Activated CD8-positive, alpha-beta memory T cell treated with anti-CD3 and anti-CD28 coated beads, Interleukin-2, amount 50 U/mL, for 1 hour (primary cell): ENCODE measurements at regions not wholly inside any gene's neighbourhood (a gene's known extent, or its start where the extent isn't known, plus 50 kb on each side); places are given as distances from the start of the nearest gene placed in this dataset.
"Not testable (repeated sequence)": the region's sequence is repeated elsewhere in the genome, so short reads cannot be mapped to it uniquely, and the experiment has no call there.

Experiments
- DNase-seq: peaks from one replicate; pipeline ENCODE4 v3.0.0-alpha.2; 2020; ENCODE audit errors: extremely low read depth

DNA sequence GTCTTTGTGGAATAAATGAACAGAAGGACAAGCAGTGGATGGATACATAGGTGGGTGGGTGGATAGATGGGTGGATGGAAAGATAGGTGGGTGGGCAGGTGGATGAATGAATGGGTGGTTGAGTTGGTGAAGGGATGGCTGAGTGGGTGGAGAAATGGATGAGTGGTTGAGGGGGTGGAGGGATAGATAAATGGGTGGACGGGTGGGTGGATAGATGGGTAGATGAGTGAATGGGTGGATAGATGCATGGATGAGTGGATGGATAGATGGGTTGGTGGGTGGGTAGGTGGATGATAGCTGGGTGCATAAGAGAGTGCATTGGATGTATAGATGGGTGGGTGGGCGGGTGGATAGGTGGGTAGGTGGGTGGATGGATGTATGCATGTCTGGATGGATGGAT is 63.5 kb downstream of the UNC93B1 start:
- not testable (repeated sequence) for DNase-seq

DNA sequence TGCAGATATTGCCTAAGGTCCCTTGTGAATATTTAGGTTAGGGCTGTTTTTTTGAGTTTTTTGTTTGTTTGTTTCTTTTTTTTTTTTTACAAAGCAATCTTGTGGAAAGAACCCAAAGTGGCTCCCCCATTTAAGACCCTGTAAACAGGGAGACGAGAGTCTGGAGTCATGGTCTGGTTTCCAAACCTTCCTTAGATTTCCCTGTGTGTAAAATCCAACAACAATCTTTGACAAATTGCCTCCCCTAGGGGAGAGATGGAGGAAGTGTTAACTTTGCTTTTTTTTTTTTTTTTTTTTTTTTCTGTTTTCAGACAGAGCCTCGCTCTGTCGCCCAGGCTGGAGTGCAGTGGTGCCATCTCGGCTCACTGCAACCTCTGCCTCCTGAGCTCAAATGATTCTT is 64.9 kb downstream of the UNC93B1 start:
- not testable (repeated sequence) for DNase-seq

DNA sequence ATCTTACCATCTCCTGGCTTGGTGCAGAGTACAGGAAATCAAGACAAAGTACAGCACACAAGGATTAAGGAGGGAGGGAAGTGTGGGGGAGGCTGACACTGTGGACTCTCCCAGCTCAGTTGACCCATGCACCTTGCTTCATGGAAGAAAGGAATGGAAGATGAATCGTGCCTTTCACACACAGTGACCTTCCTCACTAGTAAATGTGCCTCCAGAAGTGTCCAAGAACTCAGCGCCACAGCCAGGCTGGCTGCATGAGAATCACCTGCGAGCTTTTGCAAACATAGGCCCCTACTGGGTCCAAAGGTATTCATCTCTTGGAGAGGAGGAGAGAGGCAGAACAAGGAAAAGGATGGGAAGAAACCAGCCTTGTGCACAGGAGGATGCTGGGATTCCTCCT is 65.5 kb downstream of the UNC93B1 start:
- DNase-seq = not testable (repeated sequence)

DNA sequence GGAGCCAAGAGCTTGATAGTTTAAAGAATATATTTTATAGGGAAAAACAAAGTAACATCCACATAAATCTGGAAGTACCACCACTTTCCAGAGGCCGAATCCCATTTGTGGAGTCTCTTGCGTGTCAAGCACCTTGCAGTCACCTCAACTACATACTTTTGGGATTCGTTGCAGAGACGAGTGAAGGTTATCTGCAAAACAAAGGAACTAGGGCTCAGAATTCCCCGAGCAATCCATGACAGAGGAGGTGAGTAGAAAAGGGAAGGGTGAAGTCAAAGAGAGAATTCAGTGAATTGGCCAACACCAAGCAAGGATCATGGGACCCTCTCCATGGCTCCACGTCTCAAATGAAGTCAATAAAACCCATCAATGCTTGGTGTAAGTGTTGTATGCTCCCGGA is 80.3 kb downstream of the UNC93B1 start:
- DNase-seq = not testable (repeated sequence)

DNA sequence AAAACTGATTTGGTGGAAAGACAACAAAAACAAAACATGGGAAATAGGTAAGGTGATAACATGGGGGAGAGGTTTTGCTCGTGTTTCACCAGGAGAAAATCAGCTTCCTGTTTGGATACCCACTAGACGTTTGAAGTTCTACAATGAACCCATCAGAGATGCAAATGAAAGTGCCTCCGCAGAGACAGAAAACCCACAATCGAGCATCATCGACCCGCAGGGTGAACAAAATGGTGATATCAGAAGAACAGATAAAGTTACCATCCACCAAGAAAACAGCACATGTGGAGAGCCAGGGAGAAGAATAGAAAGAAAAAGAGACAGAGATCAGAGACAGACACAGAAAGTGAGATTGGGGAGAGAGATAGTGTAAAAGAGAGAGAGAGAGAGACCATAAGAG is 83.4 kb downstream of the UNC93B1 start:
- not testable (repeated sequence) for DNase-seq

DNA sequence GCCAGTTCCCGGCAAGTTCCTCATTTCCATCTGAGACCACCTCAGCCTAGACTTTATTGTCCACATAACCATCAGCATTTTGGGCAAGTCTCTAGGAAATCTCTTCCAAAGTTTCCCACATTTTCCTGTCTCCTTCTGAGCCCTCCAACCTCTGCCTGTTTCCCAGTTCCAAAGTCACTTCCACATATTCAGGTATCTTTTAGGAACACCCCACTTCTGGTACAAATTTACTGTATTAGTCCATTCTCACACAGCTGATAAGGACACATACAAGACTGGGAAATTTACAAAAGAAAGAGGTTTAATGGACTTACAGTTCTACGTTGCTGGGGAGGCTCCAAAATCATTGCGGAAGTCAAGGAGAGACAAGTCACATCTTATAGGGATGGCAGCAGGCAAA is 91.7 kb downstream of the UNC93B1 start:
- not testable (repeated sequence) for DNase-seq

DNA sequence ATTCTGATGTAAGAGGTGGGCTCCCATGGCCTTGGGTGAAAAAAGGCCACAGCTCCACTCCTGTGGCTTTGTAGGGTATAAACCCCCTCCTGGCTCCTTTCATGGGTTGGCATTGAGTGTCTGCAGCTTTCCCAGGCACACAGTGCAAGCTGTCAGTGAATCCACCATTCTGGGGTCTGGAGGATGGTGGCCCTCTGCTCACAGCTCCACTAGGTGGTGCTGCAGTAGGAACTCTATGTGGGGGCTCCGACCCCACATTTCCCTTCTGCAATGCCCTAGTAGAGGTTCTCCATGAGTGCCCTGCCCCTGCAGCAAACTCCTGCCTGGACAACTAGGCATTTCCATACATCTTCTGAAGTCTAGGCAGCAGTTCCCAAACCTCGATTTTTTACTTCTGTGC is 92.7 kb downstream of the UNC93B1 start:
- not testable (repeated sequence) for DNase-seq

DNA sequence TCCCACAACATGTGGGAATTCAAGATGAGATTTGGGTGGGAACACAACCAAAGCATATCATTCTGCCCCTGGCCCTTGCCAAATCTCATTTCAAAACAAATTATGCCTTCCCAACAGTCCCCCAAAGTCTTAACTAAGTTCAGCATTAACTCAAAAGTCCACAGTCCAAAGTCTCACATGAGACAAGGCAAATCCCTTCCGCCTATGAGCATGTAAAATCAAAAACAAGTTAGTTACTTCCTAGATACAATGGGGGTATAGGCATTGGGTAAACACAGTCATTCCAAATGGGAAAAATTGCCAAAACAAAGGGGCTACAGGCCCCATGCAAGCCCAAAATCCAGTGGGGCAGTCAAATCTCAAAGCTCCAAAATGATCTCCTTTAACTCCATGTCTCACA is 93.1 kb downstream of the UNC93B1 start:
- not testable (repeated sequence) for DNase-seq

DNA sequence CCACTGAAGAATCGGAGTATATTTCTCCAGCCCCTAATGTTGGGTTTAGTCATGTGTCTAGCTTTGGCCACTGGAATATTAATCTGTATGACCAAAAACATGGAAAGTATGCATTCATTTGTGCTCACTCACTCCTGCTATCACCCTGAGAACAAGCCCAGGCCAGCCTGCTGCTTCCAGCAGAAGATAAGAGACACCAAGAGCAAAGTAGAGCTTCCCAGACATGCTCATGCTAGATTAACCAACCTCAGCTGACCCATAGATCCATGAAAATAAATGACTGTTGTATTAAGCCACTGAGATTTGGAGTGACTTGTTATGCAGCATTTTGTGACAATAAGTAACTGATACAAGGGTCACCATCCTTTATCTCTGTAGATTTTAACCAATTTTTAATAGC is 96.9 kb downstream of the UNC93B1 start:
- not testable (repeated sequence) for DNase-seq

DNA sequence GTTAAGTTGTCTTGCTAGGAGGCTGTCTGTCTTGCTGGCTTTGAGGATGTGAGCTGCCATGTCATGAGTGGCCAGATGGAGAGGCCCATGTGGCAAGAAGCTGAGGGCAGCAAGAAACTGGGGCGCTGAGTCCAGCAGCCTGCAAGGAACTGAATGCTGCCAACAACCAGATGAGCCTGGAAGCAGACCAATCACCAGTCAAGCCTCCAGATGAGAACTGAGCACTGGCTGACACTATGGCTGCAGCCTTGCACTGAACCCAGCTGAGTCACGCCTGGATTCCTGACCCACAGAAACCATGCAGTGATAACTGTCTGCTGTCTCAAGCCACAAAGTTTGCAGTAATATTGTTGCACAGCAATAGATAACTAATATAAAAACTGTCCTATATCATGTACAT is 104.4 kb downstream of the UNC93B1 start:
- not testable (repeated sequence) for DNase-seq

DNA sequence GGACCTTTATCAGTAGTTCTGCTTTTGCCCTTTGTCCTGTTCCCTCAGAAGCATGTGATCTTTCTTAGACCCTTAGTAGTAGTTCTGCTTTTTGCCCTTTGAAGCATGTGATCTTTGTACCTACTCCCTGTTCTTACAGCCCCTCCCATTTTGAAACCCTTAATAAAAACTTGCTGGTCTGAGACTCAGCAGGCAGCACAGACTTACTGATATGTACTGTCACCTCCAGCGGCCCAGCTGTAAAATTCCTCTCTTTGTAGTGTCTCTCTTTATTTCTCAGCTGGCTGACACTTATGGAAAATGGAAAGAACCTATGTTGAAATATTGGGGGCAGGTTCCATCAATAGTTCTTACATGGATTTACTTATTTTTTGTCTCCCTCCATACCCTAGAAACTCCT is 110.4 kb downstream of the UNC93B1 start:
- DNase-seq = not testable (repeated sequence)

DNA sequence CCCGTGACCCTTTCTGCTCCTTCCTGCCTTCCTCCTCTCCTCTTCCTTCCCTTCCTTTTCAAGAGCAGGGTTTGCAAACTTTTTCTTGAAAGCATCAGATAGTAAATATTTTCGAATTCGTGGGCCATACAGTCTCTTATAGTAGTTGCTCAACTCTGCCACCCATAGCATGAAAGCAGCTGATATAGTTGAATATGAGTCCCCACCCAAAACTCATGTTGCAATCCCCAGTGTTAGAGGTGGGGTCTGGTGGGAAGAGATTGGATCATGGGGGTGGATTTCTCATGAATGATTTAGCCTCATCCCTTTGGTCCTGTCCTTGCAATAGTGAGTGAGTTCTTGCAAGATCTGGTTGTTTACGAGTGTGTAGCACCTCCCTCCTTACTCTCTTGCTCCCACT is 114.3 kb downstream of the UNC93B1 start:
- not testable (repeated sequence) for DNase-seq

DNA sequence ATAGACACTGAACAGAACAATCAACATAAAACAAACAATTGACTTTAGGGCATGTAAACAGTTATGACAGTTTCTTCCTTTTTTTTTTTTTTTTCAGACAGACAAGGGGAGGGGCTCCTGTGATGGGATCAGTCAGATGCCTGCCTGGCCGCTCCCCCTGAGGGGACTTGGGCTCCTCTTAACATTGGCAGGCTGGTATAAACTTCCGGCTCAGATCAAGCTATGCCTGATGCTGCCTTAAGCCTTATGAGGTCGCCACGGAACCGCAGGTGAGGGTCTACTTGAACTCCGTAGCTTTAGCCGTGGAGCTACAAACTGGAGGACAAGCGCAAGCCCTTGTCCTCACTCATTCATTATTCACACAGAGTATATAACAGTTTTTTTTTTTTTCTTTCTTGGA is 115.8 kb downstream of the UNC93B1 start:
- not testable (repeated sequence) for DNase-seq

DNA sequence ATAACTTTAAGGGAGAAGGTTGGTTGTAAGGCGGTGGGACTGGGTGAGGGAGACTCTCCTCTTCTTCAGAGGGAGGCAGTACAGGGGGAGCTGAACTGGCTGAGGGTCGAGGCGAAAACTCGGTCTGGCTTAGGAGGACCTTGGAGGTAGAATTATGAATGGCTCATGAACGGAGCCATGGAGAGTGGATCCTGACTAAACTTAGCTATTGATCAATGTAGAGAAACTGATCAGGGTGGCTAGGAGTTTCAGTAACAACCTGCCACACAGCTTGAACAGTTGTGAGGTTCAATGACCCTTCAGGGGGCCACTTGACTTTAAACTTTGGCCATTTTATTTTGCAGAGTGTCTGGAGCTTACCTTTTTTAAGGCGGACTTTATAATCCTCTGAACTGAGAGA is 117.2 kb downstream of the UNC93B1 start:
- DNase-seq = not testable (repeated sequence)

DNA sequence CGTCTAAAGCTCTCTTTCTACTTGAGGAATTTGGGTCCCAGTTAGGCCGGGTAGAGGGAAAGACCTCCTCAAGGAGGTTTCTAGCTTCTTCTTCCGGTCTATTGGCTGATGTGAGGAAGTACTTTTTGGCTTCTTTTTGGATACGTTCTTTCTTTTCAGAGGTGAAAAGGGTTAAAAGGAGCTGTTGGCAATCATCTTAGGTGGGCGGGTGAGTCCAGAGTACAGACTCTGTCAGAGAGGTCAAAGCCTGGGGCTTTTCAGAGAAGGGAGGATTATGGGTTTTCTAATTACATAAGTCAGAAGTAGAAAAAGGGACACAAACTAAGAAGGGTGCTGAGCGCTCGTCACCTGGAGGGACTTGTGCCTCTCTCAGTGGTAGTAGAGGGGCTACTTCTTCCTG is 117.7 kb downstream of the UNC93B1 start:
- not testable (repeated sequence) for DNase-seq

DNA sequence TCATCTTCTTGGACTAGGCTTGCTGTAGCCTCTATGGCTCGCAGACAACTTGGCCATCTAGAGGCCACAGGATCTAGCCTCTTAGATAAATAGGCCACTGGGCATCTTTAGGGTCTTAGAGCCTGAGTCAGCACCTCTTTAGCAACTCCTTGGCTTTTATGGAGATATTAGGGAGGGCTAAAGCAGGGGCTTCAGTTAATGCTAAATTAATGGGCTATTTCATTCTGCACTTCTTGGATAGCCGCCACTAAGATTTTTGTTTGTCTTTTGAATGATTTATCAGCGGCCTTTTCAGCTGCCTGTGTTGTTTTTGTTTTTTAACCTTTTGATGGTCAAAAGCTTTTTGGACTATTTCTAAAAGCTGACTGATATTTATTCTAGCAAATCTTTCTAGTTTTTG is 118.3 kb downstream of the UNC93B1 start:
- not testable (repeated sequence) for DNase-seq

DNA sequence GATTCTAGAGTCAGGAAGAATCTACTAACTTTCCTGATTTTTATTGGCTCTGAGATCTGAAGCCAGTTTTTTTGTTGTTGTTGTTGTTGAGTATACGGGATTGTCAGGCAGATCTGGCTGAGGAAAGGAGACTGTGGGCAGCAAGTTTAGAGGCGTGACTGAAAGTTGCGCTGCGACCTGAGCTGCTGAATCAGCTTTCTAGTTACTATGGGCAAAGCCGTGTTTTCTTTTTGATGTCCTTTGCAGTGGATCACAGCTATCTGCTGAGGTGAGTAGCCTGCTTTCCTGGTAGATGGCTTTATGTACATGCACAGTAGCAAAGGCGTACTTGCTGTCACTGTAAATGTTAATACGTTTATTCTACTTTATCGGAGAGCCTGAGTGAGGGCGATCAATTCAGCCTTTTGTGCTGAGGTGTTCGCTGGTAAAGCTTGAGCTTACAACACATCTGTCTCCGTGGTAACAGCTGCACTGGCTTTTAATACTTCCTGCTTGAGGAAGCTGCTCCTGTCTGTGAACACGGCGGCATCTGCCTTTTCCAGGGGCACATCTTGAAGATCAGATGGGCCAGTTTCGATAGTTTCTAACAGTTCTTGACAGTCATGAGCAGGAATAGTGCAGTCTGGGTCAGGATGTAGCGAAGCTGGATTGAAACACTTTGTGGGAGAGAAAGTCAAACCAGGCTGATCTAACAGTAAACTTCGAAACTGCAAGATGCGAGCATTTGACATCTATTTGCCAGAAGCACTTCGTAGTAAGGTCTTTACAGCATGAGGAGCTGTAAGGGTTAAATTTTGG is 118.9 kb downstream of the UNC93B1 start:
- DNase-seq = not testable (repeated sequence)

DNA sequence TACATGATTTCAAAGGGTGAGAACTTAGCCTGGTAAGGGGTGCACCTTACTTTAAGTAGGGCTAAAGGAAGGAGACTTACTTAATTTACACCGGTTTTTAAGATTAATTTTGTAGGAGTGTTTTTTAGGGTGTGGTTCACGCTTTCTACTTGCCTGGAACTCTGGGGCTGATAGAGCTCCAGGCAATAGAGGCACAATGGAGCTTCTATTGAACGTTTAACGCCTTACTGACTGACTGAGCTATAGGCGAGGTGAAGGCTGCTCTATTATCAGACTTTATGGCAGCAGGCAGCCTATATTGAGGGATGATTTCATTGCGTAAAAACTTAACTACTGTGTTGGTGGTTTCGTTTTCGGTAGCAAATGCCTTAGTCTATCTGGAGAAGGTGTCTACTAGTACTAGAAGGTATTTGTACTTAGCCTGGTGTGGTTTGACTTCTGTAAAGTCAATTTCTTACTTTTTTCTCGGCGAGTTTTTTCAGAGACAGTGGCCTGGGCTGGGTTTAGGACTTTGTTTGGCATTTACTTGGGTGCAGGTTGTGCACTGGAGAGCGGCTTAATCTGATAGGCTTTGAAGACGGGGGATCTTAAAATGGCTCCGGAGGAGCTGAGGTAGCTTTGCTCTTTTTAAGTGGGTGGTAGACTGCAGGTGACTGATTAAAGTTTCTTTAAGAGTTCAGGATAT is 119.7 kb downstream of the UNC93B1 start:
- not testable (repeated sequence) for DNase-seq

DNA sequence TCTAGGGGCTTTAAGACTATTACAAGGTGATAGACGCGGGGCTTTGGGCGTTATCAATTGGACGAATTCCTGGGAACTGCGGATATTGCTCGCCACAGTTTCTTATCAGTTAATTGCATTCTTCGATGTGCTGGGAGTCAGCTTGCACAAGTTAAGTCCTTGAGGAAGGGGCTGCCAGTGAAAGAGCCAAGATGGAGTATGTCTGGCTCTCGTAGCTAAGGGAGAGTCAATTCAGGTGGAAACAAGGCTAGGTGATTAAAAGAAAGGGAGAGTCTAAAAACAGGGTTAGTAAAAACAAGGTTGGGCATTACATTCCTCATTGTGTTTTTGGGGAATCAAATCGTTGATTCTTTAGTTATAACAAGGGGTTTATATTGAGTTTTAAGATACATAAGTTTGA is 121.6 kb downstream of the UNC93B1 start:
- DNase-seq = not testable (repeated sequence)

DNA sequence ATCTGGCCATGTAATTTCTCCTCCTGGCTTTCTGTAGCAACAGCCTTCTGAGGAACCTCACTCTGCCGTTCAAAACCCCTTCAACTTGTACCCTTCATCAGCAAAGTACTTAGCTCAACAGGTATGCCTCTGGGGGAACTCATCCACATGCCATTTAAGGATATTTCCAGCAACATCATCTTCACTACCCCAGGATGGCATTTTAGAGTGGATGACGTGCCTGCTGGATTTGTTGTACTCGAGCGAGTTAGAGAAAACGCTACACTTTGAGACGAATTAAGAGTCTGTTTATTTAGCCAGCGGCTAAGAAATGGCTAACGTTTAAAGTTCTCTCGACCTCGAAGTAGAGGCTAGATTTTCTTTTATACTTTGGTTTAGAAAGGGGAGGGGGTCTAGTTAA is 122.1 kb downstream of the UNC93B1 start:
- not testable (repeated sequence) for DNase-seq

DNA sequence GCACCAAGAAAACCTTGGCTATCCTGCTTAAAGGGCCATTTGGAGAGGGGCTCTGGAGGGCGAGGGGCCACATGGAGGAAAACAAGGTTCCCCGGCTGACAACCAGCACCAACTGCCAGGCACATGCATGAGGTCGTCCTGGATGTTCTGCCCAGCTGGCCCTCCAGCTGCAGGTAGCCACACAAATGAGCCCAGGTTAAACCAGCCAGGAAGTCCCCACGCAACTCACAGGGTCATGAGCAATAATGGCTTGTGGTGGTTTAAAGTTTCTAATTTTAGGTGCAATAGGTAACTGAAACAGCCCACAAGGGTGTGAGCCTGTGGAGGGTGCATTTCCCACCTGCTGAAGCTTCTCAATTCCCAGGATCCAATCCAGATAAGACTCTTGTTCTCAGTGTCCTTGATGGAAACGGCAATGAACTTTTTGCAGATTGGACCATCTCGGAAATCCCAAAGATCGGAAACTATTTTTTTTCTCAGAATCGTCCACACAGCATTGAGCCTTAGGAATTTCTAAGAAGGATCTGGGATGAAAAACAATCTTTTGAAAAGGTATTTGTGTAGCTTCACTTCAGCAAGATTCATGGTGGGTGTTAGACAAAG is 123.2 kb downstream of the UNC93B1 start:
- not testable (repeated sequence) for DNase-seq

DNA sequence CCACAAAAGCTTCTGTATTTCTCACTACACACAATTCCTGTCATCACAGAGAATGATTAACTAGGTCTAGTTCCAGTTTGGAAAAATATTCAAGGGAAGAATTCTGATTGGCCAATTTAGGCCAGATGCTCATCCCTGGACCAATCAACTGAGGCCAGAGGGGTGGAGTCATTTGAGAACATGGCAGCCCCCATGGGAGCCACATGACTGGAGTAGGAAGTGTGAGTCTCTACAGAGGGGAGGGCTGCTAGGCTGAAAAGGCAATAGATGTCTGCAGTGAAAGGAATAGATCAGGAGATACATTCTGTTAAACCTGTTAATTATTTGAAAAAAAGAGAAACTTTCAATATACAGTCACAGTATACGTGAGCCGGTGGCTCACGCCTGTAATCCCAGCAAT is 125.2 kb downstream of the UNC93B1 start:
- DNase-seq = not testable (repeated sequence)

DNA sequence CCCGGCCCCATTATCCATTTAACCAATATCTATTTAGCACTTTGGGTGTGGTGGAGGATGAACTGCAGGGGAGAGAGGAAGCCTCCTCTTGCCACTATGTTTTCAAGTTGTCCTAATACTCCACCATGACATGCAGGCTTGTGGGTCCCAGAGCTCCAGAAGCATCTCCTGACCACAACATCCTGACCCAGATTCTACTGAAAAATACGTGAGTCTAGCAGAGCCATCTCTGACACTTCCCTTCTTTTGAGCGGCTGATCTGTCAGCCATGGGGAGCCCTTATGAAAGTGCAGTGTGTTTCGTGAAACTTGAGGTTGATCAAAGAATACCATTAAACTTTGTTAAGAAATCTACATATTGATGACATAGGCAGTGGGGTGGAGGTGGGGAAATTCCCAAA is 126.6 kb downstream of the UNC93B1 start:
- DNase-seq = not testable (repeated sequence)
